Parathyroid adenoma (tissue), 2 donors: ENCODE measurements at regions not wholly inside any gene's neighbourhood (a gene's known extent, or its start where the extent isn't known, plus 50 kb on each side); places are given as distances from the start of the nearest gene placed in this dataset.
"Not testable (repeated sequence)": the region's sequence is repeated elsewhere in the genome, so short reads cannot be mapped to it uniquely, and the experiment has no call there.

ENCODE experiments used
- H2AFZ ChIP-seq: fragments of 300-600 bp; sonication (generic); one replicate; pipeline ENCODE4 v1.7.0; 2017; ENCODE audit warnings: antibody characterized with exemption, mild to moderate bottlenecking
- H3K27ac ChIP-seq: fragments of 300-600 bp; sonication (generic); one replicate; pipeline ENCODE4 v1.7.0; 2017
- H3K27me3 ChIP-seq: fragments of 300-600 bp; sonication (generic); one replicate; pipeline ENCODE4 v1.7.0; 2017; ENCODE audit warnings: low read length; ENCODE audit not compliant: control insufficient read depth, insufficient read depth
- H3K36me3 ChIP-seq: fragments of 300-600 bp; sonication (generic); one replicate; pipeline ENCODE4 v1.7.0; 2017; ENCODE audit warnings: low read length; ENCODE audit not compliant: control insufficient read depth, insufficient read depth
- H3K4me1 ChIP-seq: fragments of 300-600 bp; sonication (generic); one replicate; pipeline ENCODE4 v1.7.0; 2017; ENCODE audit warnings: control low read depth
- H3K4me2 ChIP-seq: fragments of 300-600 bp; sonication (generic); one replicate; pipeline ENCODE4 v1.7.0; 2017; ENCODE audit warnings: low read length
- H3K4me3 ChIP-seq: fragments of 300-600 bp; sonication (generic); one replicate; pipeline ENCODE4 v1.7.0; 2017; ENCODE audit warnings: low read depth, low read length
- H3K79me2 ChIP-seq: fragments of 300-600 bp; sonication (generic); one replicate; pipeline ENCODE4 v1.7.0; 2017; ENCODE audit warnings: control low read depth
- H3K9ac ChIP-seq: fragments of 300-600 bp; sonication (generic); one replicate; pipeline ENCODE4 v1.7.0; 2017; ENCODE audit warnings: mild to moderate bottlenecking
- H3K9me3 ChIP-seq: fragments of 300-600 bp; sonication (generic); one replicate; pipeline ENCODE4 v1.7.0; 2017; ENCODE audit warnings: low read length; ENCODE audit not compliant: control insufficient read depth
- CTCF ChIP-seq: fragments of 300-600 bp; sonication (generic); IDR thresholded peaks from one replicate; pipeline ENCODE4 v1.7.0; 2017; ENCODE audit warnings: antibody characterized with exemption, mild to moderate bottlenecking
- donor health status: primary hyperparathyroidism.

DNA sequence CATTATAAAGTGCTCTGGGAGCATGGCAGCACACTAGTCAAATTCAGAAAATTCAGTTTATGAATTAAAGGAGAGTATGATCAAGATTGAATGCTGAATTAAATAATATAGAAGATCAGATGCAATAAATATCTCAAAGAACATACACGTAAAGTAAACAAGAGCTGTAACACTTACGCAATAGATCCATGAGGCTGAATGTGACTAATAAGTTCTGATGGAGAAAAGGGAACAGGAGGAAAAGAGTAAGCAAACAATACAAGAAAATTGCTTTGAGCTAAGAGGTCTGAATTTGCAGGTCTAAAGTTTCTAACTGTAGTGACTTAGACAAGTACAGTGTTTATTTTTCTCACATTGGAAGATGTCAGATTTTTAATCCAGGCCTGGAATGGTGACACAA lies 646.7 kb upstream of the ZNF804A start:
- H3K9me3 ChIP-seq = no peaks in the 10 kb centered on the region
- no peaks in the 10 kb centered on the region for H3K27me3 ChIP-seq
- H3K4me3 ChIP-seq = no peak overlapping the region
- H3K27ac ChIP-seq = no peak overlapping the region
- no peak overlapping the region for H3K4me2 ChIP-seq
- no peaks in the 10 kb centered on the region for H3K79me2 ChIP-seq
- no peaks in the 10 kb centered on the region for H3K4me1 ChIP-seq
- no peaks in the 10 kb centered on the region for H3K36me3 ChIP-seq
- no peak overlapping the region for H2AFZ ChIP-seq
- no peak overlapping the region for H3K9ac ChIP-seq
- no peak for TF ChIP-seq CTCF

- Histone ChIP-seq H3K4me2 (no peak overlapping the region), H3K27ac (no peak overlapping the region), H3K9me3 (no peaks in the 10 kb centered on the region), H3K27me3 (no peaks in the 10 kb centered on the region), H3K79me2 (no peaks in the 10 kb centered on the region), H3K9ac (no peak overlapping the region), H3K36me3 (no peaks in the 10 kb centered on the region), H3K4me1 (no peaks in the 10 kb centered on the region), H2AFZ (no peak overlapping the region), H3K4me3 (no peak overlapping the region)
- no peak for TF ChIP-seq CTCF
These were observed 645.6 kb upstream of the ZNF804A start for GRCh38 chr2:183952741-183953140.

DNA sequence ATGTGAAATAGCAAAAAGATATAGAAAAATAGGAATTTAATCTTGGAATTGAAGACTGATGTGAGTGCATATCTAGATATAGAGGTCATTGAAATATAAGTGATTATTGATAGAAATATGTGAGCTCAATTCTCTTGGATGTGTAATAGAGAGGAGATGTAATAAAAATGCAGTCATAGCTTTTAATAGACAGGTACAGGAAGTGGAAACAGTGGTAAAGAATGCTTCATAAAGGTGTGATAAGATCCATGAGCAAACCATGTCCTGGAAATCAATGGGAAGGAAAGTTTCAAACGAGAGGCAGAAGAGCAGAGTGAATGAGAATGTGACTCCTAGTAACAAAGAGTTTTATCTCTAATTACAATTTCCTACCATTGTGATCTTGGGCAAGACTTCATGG lies 634.7 kb upstream of the ZNF804A start:
- Histone ChIP-seq H3K4me1 (no peaks in the 10 kb centered on the region), H3K79me2 (no peaks in the 10 kb centered on the region), H3K36me3 (no peaks in the 10 kb centered on the region), H3K27ac (no peak overlapping the region), H3K9me3 (no peaks in the 10 kb centered on the region), H3K27me3 (no peaks in the 10 kb centered on the region), H3K4me2 (no peak overlapping the region), H2AFZ (no peak overlapping the region), H3K9ac (no peak overlapping the region), H3K4me3 (no peak overlapping the region)
- no peak for TF ChIP-seq CTCF

- H3K9me3 ChIP-seq = no peaks in the 10 kb centered on the region
- H2AFZ ChIP-seq = no peak overlapping the region
- H3K4me3 ChIP-seq = no peak overlapping the region
- H3K4me1 ChIP-seq = no peaks in the 10 kb centered on the region
- no peaks in the 10 kb centered on the region for H3K36me3 ChIP-seq
- H3K27ac ChIP-seq = no peak overlapping the region
- no peak for TF ChIP-seq CTCF
- H3K4me2 ChIP-seq = no peak overlapping the region
- no peak overlapping the region for H3K9ac ChIP-seq
- no peaks in the 10 kb centered on the region for H3K27me3 ChIP-seq
- no peaks in the 10 kb centered on the region for H3K79me2 ChIP-seq
These were observed 633.8 kb upstream of the ZNF804A start for GRCh38 chr2:183964565-183964964.

DNA sequence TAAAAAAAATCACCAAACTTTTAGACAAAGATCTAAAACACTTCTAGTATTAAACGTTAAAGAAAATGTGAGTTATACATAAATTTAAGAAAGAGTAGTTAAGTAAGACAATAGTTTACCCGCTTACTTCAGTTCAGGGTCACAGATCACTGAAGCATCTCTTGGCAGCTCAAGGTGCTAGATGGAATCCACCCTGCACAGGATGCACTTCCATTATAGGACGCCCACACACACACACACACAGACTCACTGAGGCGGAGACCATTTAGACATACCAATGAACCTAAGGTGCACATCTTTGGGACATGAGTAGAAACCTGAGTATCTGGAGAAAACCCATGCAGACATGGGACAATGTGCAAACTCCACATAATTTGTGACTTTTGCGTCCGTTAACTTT lies 630.6 kb upstream of the ZNF804A start:
- H3K36me3 ChIP-seq = no peaks in the 10 kb centered on the region
- H2AFZ ChIP-seq = no peak overlapping the region
- TF ChIP-seq CTCF = no peak
- no peaks in the 10 kb centered on the region for H3K27me3 ChIP-seq
- H3K4me3 ChIP-seq = no peak overlapping the region
- no peak overlapping the region for H3K4me2 ChIP-seq
- H3K9ac ChIP-seq = no peak overlapping the region
- no peak overlapping the region for H3K27ac ChIP-seq
- no peaks in the 10 kb centered on the region for H3K9me3 ChIP-seq
- H3K79me2 ChIP-seq = no peaks in the 10 kb centered on the region
- H3K4me1 ChIP-seq = no peaks in the 10 kb centered on the region

DNA sequence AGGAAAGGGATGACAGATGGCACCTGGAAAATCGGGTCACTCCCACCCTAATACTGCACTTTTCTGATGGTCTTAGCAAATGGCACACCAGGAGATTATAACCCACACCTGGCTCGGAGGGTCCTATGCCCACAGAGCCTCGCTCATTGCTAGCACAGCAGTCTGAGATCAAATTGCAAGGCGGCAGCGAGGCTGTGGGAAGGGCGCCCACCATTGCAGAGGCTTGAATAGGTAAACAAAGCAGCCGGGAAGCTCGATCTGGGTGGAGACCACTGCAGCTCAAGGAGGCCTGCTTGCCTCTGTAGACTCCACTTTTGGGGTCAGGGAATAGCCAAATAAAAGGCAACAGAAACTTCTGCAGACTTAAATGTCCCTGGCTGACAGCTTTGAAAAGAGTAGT lies 622.7 kb upstream of the ZNF804A start:
- not testable (repeated sequence) for H3K36me3 ChIP-seq, H3K4me2 ChIP-seq

More for the DNA sequence above, 622.7 kb upstream of the ZNF804A start:
- H3K27me3 ChIP-seq, H2AFZ ChIP-seq, H3K9me3 ChIP-seq, H3K9ac ChIP-seq, H3K79me2 ChIP-seq, H3K4me1 ChIP-seq, H3K4me3 ChIP-seq, H3K27ac ChIP-seq: not testable (repeated sequence)
